ENCODE measurements at regions not wholly inside any gene's neighbourhood (a gene's known extent, or its start where the extent isn't known, plus 50 kb on each side); places are given as distances from the start of the nearest gene placed in this dataset.
"Not testable (repeated sequence)": the region's sequence is repeated elsewhere in the genome, so short reads cannot be mapped to it uniquely, and the experiment has no call there.

- ATAC-seq: no peak
- no peaks in the 10 kb centered on the region for H3K36me3 ChIP-seq (replicated peaks in 1 of 2; ENCODE audit: insufficient read depth in 1 of 2, low read depth in 2 of 2)
- H3K27ac ChIP-seq: no peak overlapping the region
- 67 to 72% methylated on average over 4 of the region's 4 CpGs for WGBS, 2 donors
- intact Hi-C loops (cut with DNase I): loop anchor here (10.0 kb wide), 1 partner anchor 62 kb away; the partner anchor contains the start of gene WAPL
- H3K4me3 ChIP-seq: no peak overlapping the region
- no peaks in the 10 kb centered on the region for H3K27me3 ChIP-seq
- TF ChIP-seq POLR2A (IDR thresholded peaks at IDR 0.05) (no peak), CTCF (IDR thresholded peaks at IDR 0.05) (no peak)
- H3K9me3 ChIP-seq: no peaks in the 10 kb centered on the region
- no peak for DNase-seq
- H3K4me1 ChIP-seq: peaks cover 6% of the 10 kb centered on the region
Measured at GRCh38 chr10:86586516-86586915, 64.9 kb upstream of the WAPL start.

- not testable (repeated sequence) for H3K4me3 ChIP-seq; H3K27me3 ChIP-seq; H3K27ac ChIP-seq; H3K4me1 ChIP-seq; ATAC-seq; H3K36me3 ChIP-seq (replicated peaks in 1 of 2; ENCODE audit: insufficient read depth in 1 of 2, low read depth in 2 of 2); H3K9me3 ChIP-seq; DNase-seq
- 86 to 91% methylated on average over 14 of the region's 14 CpGs for WGBS, 2 donors
- intact Hi-C loops (cut with DNase I): loop anchor here (10.0 kb wide), 1 partner anchor 64 kb away; the partner anchor contains the start of gene WAPL
Measured at GRCh38 chr10:86588781-86589180, 65.6 kb upstream of the OPN4 start.

GRCh38 chr10:86591436-86591835, 62.9 kb upstream of the OPN4 start:
- TF ChIP-seq CTCF (IDR thresholded peaks at IDR 0.05): no peak
- TF ChIP-seq POLR2A (IDR thresholded peaks at IDR 0.05): no peak
- WGBS, 2 donors: 85 to 89% methylated on average over 3 to 6 of the region's 6 CpGs

GRCh38 chr10:86592413-86592812, 61.9 kb upstream of the OPN4 start:
- WGBS, 2 donors: 56 to 84% methylated on average over 4 of the region's 4 CpGs
- ATAC-seq (no peak), DNase-seq (peak in 2 of 4 donors; percentile 22 to 40)
- H3K27me3 ChIP-seq: no peaks in the 10 kb centered on the region
- H3K36me3 ChIP-seq (replicated peaks in 1 of 2; ENCODE audit: insufficient read depth in 1 of 2, low read depth in 2 of 2): no peaks in the 10 kb centered on the region
- no peaks in the 10 kb centered on the region for H3K9me3 ChIP-seq
- H3K4me3 ChIP-seq: no peak overlapping the region
- no peak overlapping the region for H3K27ac ChIP-seq
- intact Hi-C loops (cut with DNase I): no loop called here
- H3K4me1 ChIP-seq: no peaks in the 10 kb centered on the region
- TF ChIP-seq CTCF (IDR thresholded peaks at IDR 0.05): peak in 2 of 7 experiments; percentile 8 to 40
- no peak for TF ChIP-seq POLR2A (IDR thresholded peaks at IDR 0.05)

More at GRCh38 chr10:86591436-86591835, 62.9 kb upstream of the OPN4 start:
- no peak overlapping the region for H3K27ac ChIP-seq
- no peaks in the 10 kb centered on the region for H3K9me3 ChIP-seq
- no peak overlapping the region for H3K4me3 ChIP-seq
- H3K36me3 ChIP-seq (replicated peaks in 1 of 2; ENCODE audit: insufficient read depth in 1 of 2, low read depth in 2 of 2): no peaks in the 10 kb centered on the region
- no peaks in the 10 kb centered on the region for H3K4me1 ChIP-seq
- intact Hi-C loops (cut with DNase I): no loop called here
- no peak for ATAC-seq
- no peaks in the 10 kb centered on the region for H3K27me3 ChIP-seq
- DNase-seq: no peak

- no peak for TF ChIP-seq POLR2A (IDR thresholded peaks at IDR 0.05)
- no peak for TF ChIP-seq CTCF (IDR thresholded peaks at IDR 0.05)
- Histone ChIP-seq H3K36me3 (replicated peaks in 1 of 2; ENCODE audit: insufficient read depth in 1 of 2, low read depth in 2 of 2) (no peaks in the 10 kb centered on the region), H3K27me3 (no peaks in the 10 kb centered on the region), H3K4me1 (no peaks in the 10 kb centered on the region), H3K4me3 (no peak overlapping the region), H3K9me3 (no peaks in the 10 kb centered on the region), H3K27ac (no peak overlapping the region)
- 78 to 83% methylated on average over 5 of the region's 5 CpGs for WGBS, 2 donors
- intact Hi-C loops (cut with DNase I): no loop called here
- DNase-seq (no peak), ATAC-seq (no peak)
Measured at GRCh38 chr10:86594535-86594934, 59.8 kb upstream of the OPN4 start.

All from body of pancreas (tissue), 4 donors.